Stimulated activated CD4-positive, alpha-beta T cell treated with anti-CD3 and anti-CD28 coated beads, Interleukin-4, amount 100 ng/mL, for 48 hours (primary cell): ENCODE measurements at regions not wholly inside any gene's neighbourhood (a gene's known extent, or its start where the extent isn't known, plus 50 kb on each side); places are given as distances from the start of the nearest gene placed in this dataset.

Experiments used
- DNase-seq, 2 donors: peaks; one replicate each; pipeline ENCODE4 v3.0.0-alpha.2; 2020; ENCODE audit warnings: low read depth in 2 of 2

DNA sequence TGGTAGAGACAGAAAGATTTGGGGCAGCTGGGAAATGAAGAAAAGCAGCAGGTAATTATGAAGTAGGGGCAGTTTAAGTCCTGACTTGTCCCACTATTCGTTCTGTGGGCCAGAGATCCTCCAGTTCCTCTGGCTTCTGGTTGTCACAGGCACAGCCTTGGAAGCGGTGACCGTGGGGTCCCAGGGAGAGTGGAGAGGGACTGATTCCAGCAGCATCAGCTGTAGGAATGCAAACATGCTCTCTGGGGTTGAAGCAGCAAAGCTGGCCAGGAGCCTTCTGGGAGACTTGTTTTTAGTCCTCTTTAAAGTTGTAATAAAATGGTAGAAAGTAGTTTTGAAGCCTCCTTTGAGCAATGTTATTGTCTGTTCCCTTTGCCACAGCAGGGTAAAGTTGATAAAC lies 488.0 kb downstream of the LMO4 start:
- no peak for DNase-seq

- DNase-seq: no peak
Observed at GRCh38 chr1:87820668-87821334, 492.1 kb downstream of the LMO4 start.

DNA sequence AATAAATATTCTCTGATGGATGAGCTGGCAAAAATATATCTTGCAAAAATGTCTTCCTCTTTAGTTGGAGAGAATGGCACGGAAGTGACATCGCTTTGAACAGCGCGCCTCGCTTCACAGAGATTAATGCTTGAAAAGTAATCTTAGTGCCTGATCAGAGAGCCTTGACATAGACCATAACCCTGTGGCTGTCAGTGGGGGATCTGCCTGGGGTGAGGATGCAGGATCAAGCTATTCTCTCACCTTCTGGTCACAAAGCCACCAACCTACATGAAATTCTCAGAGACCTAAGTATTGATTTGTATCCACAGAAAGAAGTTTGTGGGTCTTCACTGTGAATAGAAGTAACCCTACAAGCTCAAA lies 492.6 kb downstream of the LMO4 start:
- no peak for DNase-seq

GRCh38 chr1:87826681-87827251 lies 498.1 kb downstream of the LMO4 start:
- no peak for DNase-seq

GRCh38 chr1:87829360-87829759 lies 500.7 kb downstream of the LMO4 start:
- DNase-seq: no peak

- DNase-seq: no peak
Observed at GRCh38 chr1:87830432-87830978, 501.8 kb downstream of the LMO4 start.

DNA sequence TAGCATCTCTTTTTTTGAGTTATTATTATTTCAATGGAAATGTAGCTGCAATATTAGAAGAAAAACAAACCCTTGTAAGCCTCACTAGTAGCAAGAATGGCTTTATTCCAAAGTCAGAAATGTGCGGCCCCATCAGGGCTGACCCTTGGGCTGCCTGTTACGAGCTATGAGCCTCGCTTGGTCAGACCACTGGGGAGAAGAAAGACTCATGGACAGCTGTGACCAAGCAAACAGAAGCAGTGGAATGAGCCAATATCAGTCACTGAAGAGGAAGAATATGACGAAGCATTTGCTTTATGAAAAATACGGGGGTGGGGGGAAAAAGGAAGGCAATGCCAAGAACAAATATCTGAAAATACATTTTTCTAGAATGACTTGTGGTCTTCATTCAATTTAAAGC lies 504.5 kb downstream of the LMO4 start:
- no peak for DNase-seq

DNA sequence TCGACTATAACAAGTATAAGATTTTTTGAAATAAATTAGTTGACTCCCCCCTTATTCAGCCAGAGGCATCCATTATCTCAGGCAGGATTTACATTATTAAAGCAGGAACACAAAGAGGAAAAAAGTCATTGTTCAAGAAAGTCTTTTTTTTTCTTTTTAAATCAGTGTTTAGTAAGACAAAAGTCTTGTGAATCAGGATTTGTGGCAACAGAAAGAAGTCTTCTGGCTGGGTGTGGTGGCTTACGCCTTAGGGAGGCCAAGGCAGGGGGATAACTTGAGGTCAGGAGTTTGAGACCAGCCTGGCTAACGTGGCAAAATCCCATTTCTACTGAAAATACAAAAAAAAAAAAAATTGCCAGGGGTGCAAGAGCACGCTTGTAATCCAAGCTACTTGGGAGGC lies 505.5 kb downstream of the LMO4 start:
- DNase-seq: no peak

DNA sequence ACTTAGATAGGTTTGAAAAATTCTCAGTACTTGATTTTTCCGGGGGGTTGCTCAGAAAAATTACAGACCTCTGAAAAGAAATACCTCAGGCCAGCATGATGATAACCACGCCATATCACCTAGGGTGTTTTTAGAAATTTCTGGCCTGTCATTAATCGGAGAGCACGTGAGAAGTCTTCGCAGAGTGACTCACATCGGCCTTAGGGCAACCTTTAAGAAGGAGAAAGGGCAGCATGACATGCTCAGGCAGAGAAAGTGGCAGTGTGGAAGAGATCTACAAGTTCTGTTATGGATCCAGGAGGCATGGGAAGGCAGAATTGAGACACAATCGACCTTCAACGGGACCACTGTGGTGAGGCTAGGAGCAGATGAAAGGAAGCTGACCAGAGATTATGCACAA lies 506.3 kb downstream of the LMO4 start:
- DNase-seq: no peak

GRCh38 chr1:87840767-87841166 lies 512.1 kb downstream of the LMO4 start:
- DNase-seq: no peak

- no peak for DNase-seq
Observed at GRCh38 chr1:87841332-87841731, 512.7 kb downstream of the LMO4 start.

- DNase-seq: no peak
Observed at GRCh38 chr1:87842156-87842555, 513.5 kb downstream of the LMO4 start.

- no peak for DNase-seq
Observed at GRCh38 chr1:87844251-87844650, 515.6 kb downstream of the LMO4 start.

DNA sequence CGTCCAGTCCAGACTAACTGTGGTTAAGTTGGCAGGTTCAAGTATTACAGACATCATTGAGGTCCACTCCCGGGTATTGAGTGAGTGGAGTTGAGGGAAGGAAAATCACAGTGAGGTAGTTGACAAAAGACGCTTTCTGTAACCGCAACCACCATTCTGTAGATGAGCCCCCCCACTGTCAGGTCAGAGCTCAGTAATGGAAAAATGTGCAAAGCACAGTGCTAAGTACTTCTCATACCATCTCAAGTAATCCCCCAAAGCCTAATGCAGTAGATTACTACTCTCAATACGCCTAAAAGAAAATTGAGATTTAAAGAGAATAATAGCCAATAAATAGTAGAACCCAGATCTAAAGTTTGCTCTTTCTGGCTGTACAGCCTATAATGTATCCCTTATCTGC lies 522.8 kb downstream of the LMO4 start:
- no peak for DNase-seq

DNA sequence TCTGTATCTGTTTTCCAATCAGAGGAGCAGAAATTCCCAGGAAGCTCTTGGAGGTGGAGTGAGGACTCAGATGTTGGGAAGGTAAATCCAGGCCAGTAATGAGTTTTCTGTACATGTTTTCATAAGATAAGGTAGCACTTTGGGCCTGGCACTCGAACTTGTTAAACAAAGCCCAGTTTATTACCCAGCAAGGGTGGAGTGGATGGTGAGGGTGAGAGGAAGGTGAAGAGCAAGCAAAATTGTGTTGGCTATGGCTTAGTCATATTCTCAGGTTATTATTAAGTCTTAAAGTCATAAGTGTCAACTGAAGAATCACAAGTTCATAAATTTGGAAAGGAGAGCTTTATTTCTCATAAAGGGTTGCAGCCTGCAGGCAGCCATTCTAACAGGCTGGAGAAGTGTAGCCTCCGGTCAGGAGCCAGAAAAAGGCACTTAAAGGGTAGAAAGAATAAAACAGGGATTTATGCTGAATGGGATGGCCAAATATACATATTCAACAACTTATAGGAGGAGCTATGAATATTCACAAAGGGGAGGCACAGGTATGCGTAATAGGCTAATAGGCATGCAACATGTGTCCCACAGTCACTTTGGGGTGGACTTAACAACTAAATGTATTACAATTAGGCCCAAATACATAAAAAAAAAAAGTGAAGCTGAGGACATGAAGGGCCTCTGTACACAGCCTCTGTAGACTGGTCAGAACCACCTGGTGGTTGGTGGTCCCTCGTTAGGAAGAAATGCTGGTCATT lies 523.9 kb downstream of the LMO4 start:
- no peak for DNase-seq

- DNase-seq: no peak
Observed at GRCh38 chr1:87853576-87854351, 525.1 kb downstream of the LMO4 start.

DNA sequence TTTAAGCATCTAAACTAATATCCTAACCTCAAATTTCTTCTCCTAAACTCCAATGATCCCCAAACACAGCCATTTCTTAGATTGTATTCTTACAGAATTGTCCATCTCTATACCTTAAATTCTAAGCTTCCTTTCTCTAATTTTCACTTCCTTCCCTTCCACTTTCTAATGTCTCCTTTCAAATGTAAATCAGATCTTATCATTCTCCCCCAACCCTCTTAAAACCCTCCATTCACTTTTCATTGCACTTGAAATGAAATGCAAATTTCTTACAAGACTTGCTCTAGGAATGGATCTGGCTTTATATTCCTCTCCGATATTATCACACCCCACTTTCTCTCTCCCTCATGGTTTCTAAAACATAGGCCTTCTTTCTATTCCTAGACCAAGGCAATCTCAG lies 534.6 kb downstream of the LMO4 start:
- DNase-seq: no peak

DNA sequence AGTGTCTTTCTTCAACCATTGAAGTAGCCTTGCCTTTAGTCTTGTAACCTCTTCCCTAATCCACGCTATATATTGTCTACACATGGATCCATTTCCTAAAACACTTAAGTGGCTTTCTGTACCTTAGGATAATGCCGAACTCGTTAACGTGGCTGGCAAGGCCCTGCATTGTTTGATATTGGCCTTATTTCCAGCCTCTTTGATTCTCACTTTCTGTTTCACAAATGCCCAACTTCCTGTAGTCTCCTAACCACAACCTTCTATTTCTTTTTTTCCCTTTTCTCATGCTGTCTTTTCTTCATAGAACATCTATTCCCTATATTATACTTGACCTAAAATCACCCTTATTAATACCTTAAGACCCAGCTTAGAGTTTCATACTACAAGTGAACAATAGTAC lies 536.0 kb downstream of the LMO4 start:
- no peak for DNase-seq

DNA sequence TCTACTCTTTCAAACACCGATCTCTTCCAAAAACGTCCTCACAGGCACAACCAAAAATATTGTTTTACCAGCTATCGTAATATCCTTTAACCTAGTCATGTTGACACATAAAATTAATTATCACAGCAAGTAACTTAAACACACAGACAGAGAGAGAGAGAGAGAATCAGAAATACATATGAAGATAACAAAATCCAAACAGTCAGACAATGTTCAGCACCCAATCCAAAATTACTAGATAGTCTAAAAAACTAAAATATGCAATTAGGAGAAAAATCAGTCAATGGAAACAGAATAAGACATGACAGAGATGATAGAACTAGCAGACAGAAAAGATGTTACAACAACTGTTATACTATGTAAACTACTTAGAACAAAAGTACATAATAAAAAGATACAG lies 537.7 kb downstream of the LMO4 start:
- no peak for DNase-seq

- no peak for DNase-seq
Observed at GRCh38 chr1:87867626-87868025, 538.9 kb downstream of the LMO4 start.

- DNase-seq: no peak
Observed at GRCh38 chr1:87869567-87869966, 540.9 kb downstream of the LMO4 start.

- DNase-seq: no peak
Observed at GRCh38 chr1:87872189-87872588, 543.5 kb downstream of the LMO4 start.
